ENCODE measurements at regions not wholly inside any gene's neighbourhood (a gene's known extent, or its start where the extent isn't known, plus 50 kb on each side); places are given as distances from the start of the nearest gene placed in this dataset.

GRCh38 chr7:17532861-17533404, 234.5 kb downstream of the AHR start:
- no peak for DNase-seq (ENCODE audit: low spot score)
- TF ChIP-seq CTCF (conservative IDR thresholded peaks at IDR 0.05; ENCODE audit: low read depth, low read length) (no peak), EZH2 (IDR thresholded peaks at IDR 0.05; ENCODE audit: borderline replicate concordance, low read depth, low read length, poor library complexity, severe bottlenecking) (no peak)
- Histone ChIP-seq H3K9me3 (ENCODE audit: low read depth, low read length, poor library complexity, severe bottlenecking) (no peaks in the 10 kb centered on the region), H3K27ac (ENCODE audit: low read depth, low read length, poor library complexity, severe bottlenecking) (no peak overlapping the region), H3K27me3 (replicated peaks; ENCODE audit: insufficient read depth, low read depth, low read length, poor library complexity) (no peaks in the 10 kb centered on the region), H3K4me3 (ENCODE audit: low read depth, low read length, poor library complexity, severe bottlenecking) (no peak overlapping the region), H3K36me3 (ENCODE audit: insufficient read depth, low read length, poor library complexity, severe bottlenecking) (no peaks in the 10 kb centered on the region), H3K4me1 (ENCODE audit: insufficient read depth, low read length, poor library complexity, severe bottlenecking) (peaks cover 7% of the 10 kb centered on the region)
- intact Hi-C loops (cut with micrococcal nuclease; ENCODE audit: unreplicated experiment) = loop anchor here (5.0 kb wide), 2 partner anchors 114 to 551 kb away; no protein-coding TSS in a partner anchor
- ChIA-PET CTCF (no interaction called here), POLR2A (ENCODE audit: low non-redundant PET) (no interaction called here)
- no TSS peak for BruUV-seq (replicated peaks)

- CTCF ChIA-PET = no interaction called here
- TF ChIP-seq EZH2 (IDR thresholded peaks at IDR 0.05; ENCODE audit: borderline replicate concordance, low read depth, low read length, poor library complexity, severe bottlenecking) (no peak), CTCF (conservative IDR thresholded peaks at IDR 0.05; ENCODE audit: low read depth, low read length) (no peak)
These were observed 235.9 kb downstream of the AHR start for GRCh38 chr7:17534348-17534747.

GRCh38 chr7:17535776-17536175, 237.3 kb downstream of the AHR start:
- no TSS peak for BruUV-seq (replicated peaks)
- Histone ChIP-seq H3K36me3 (ENCODE audit: insufficient read depth, low read length, poor library complexity, severe bottlenecking) (no peaks in the 10 kb centered on the region), H3K27ac (ENCODE audit: low read depth, low read length, poor library complexity, severe bottlenecking) (no peak overlapping the region), H3K27me3 (replicated peaks; ENCODE audit: insufficient read depth, low read depth, low read length, poor library complexity) (no peaks in the 10 kb centered on the region), H3K9me3 (ENCODE audit: low read depth, low read length, poor library complexity, severe bottlenecking) (no peaks in the 10 kb centered on the region), H3K4me1 (ENCODE audit: insufficient read depth, low read length, poor library complexity, severe bottlenecking) (peaks cover 2% of the 10 kb centered on the region), H3K4me3 (ENCODE audit: low read depth, low read length, poor library complexity, severe bottlenecking) (no peak overlapping the region)
- ChIA-PET CTCF (no interaction called here), POLR2A (ENCODE audit: low non-redundant PET) (no interaction called here)
- DNase-seq (ENCODE audit: low spot score) = peak; percentile 33
- intact Hi-C loops (cut with micrococcal nuclease; ENCODE audit: unreplicated experiment) = no loop called here
- no peak for TF ChIP-seq EZH2 (IDR thresholded peaks at IDR 0.05; ENCODE audit: borderline replicate concordance, low read depth, low read length, poor library complexity, severe bottlenecking)
- TF ChIP-seq CTCF (conservative IDR thresholded peaks at IDR 0.05; ENCODE audit: low read depth, low read length) = no peak

More at GRCh38 chr7:17534348-17534747, 235.9 kb downstream of the AHR start:
- no peak for DNase-seq (ENCODE audit: low spot score)
- Histone ChIP-seq H3K36me3 (ENCODE audit: insufficient read depth, low read length, poor library complexity, severe bottlenecking) (no peaks in the 10 kb centered on the region), H3K27ac (ENCODE audit: low read depth, low read length, poor library complexity, severe bottlenecking) (no peak overlapping the region), H3K4me1 (ENCODE audit: insufficient read depth, low read length, poor library complexity, severe bottlenecking) (peaks cover 7% of the 10 kb centered on the region), H3K4me3 (ENCODE audit: low read depth, low read length, poor library complexity, severe bottlenecking) (no peak overlapping the region), H3K27me3 (replicated peaks; ENCODE audit: insufficient read depth, low read depth, low read length, poor library complexity) (no peaks in the 10 kb centered on the region), H3K9me3 (ENCODE audit: low read depth, low read length, poor library complexity, severe bottlenecking) (no peaks in the 10 kb centered on the region)
- intact Hi-C loops (cut with micrococcal nuclease; ENCODE audit: unreplicated experiment) = loop anchor here (5.0 kb wide), 2 partner anchors 113 to 552 kb away; no protein-coding TSS in a partner anchor
- BruUV-seq (replicated peaks) = no TSS peak
- POLR2A ChIA-PET (ENCODE audit: low non-redundant PET) = no interaction called here
